NCI-H446 treated with DMSO at 0.1 percent for 48 hours (cell line): ENCODE measurements at regions not wholly inside any gene's neighbourhood (a gene's known extent, or its start where the extent isn't known, plus 50 kb on each side); places are given as distances from the start of the nearest gene placed in this dataset.
A peak's percentile ranks its signal among the peaks of the same experiment; 100 is the strongest.

ENCODE experiments used
- DNase-seq: peaks from one replicate; lab custom pipeline; 2025; lab: John Stamatoyannopoulos, UW

DNA sequence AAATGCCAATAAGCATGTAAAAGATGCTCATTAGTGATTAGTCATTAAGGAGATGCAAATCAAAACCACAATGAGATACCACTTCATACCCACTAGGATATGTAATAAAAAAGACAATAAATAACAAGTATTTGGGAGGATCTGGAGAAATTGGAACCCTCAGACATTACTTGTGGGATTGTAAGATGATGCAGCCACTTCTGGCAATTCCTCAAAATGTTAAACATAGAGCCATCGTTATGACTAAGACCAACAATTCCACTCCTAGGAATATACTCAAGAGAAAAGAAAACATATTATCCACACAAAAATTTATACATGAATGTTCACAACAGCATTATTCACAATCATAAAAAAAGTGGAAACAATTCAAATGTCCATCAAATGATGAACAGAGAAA lies 336.2 kb upstream of the PMFBP1 start:
- no peak for DNase-seq

- no peak for DNase-seq
Measured at GRCh38 chr16:72502594-72503005, 330.6 kb upstream of the PMFBP1 start.

DNA sequence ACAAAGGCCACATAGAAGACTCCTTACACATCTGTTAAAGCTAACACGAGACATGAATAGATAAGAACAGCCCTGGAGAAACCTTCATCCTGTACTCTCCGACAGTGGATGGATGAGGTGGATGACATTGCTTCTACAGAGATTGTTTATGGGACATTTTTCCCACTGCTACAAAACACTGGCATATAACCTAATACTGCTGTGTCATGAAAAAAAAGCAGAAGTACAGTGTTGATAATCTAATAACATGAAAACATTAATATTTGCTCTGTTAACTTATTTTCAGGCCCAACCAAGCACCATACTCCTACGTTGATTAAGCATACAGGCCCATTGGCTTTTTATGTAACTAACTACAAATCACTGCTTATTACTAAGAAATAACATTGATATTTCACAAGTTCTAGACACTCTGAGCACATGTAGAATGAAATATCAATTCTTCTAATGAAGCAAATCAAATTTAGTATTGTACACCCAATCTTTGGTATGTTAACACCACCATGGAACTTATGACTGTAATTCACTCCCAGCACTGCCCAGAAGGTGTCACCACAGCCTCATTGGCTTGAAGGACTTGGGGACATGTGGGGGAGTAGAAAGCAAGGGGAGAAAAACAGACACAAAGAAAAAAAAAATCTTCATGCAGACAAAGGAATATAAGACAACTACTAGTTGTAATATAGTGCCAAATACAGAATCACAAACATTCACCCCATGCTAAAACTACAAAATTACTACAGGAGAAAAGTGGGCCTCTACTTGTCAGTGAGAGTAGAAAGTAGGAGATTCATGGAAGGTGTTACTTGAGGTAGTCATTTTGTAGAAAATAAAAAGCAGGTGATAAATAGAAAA lies 330.0 kb upstream of the PMFBP1 start:
- peak; percentile 13 for DNase-seq

GRCh38 chr16:72500545-72500944 lies 328.6 kb upstream of the PMFBP1 start:
- DNase-seq: no peak

GRCh38 chr16:72493716-72494415 lies 321.9 kb upstream of the PMFBP1 start:
- DNase-seq: no peak

DNA sequence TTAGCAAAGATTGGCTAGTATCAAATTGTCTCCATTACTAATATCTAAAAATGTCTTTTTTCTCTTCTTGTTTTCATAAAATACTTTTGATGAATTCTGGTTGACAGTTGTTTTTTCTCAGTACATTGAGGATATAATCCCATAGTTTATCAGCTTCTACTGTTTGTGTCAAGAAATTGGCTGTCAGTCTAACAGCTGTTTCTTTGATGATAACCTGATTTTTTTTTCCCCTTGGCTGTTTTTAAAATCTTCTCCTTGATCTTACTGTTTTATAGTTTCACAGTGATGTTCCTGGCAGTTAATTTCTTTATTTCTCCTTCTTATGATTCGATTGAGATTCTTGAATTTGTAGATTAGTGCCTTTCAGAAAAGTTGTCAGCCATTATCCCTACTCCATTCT lies 315.3 kb upstream of the PMFBP1 start:
- no peak for DNase-seq

DNA sequence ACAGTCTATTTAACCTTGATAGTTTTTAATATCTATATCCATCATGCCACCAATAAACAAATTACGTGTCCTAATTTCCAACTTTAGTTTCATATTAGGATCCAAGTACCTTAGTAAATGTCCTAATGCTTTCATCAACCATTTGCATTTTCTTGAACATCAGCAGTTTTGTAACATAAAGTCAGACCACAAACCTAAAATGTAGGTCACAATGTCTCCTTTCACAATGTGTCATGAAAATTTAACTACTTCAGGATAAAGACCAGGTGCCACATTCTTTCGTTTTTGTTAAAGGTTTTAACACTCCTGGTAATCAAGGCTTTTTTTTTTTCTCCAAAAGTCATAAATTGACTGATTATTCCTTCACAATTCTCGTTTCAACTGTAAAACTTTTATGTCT lies 310.7 kb upstream of the PMFBP1 start:
- DNase-seq: no peak

- DNase-seq: no peak
Measured at GRCh38 chr16:72481419-72481818, 309.5 kb upstream of the PMFBP1 start.

DNA sequence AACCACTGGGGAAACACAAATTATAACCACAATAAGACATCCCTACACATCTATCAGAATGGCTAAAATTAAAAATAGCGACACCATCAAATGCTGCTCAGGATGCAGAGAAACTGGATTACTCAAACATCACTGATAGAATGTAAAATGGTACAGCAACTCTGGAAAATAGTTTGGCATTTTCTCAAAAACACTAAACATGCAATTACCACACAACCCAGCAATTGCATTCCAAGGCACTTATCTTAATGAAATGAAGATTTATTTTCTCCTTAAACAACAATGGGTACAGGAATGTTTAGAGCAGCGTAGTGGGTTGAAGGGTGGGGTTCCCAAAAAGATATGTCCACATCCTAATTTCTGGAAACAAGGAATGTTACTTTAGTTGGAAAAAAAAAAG lies 309.0 kb upstream of the PMFBP1 start:
- DNase-seq: no peak

DNA sequence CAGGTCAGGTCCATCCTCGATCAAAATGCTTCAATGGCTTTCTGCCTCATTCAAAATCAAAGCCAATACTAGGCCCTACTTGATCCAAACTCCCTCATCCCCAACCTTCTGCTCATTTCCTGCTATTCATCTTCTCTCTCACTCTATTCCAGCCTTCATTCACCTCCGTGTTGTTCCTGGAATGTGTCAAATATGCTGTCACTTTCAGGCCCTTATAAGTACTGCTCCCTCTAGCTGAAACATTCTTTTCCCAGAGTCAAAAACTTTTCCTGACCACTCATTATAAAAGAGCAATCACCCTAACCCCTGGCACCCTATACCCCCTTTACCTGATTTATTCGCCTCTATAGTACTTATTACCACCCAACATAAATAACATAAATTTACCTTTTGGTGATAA lies 303.7 kb upstream of the PMFBP1 start:
- no peak for DNase-seq

DNA sequence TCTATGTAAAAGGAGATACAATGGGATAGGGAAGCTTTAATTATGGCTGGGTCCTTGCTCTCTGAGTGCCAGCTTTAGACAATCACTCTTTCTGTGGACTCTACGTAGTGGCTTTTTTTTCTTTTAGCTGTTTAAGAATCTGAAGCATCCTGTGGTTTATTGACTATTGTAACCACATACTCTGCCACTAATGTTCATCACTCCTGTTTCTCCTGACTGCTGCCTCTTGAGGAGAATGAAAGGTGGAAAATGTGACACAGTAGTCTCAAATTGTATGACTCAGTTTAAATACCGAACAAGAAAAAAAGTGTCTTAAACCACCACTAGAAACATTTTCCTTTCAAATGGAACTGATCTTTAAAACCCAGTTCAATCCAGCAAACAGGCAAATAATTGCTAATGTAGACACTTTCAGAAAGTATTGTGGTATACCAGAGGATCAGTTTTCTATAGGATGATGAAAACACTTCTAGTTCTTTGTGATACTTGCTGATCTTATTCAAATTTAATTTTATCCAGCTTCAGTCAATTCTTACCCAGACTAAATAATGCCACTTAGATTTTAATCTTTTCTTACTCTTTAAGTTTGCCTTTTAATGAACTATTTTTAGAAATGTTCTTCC lies 302.7 kb upstream of the PMFBP1 start:
- no peak for DNase-seq

DNA sequence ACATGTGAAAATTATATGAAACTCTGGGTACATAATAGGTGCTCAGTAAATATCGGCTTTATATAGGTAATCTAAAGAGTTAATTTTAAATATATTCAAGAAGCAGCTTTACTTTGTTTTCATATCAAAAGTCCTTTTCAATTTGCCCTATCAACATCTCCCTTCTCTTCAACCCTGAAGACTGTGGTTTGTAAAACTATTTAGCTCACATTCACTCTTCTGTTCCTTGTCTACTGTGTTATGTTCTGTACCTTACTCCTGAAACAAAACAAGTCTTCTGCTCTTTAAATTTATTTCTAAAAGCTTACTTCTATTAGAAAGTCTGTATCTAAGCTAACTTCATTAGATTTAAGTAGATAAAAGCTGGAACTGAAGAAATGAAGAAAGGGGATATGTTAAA lies 301.7 kb upstream of the PMFBP1 start:
- no peak for DNase-seq

GRCh38 chr16:72471317-72471924 lies 299.5 kb upstream of the PMFBP1 start:
- no peak for DNase-seq

DNA sequence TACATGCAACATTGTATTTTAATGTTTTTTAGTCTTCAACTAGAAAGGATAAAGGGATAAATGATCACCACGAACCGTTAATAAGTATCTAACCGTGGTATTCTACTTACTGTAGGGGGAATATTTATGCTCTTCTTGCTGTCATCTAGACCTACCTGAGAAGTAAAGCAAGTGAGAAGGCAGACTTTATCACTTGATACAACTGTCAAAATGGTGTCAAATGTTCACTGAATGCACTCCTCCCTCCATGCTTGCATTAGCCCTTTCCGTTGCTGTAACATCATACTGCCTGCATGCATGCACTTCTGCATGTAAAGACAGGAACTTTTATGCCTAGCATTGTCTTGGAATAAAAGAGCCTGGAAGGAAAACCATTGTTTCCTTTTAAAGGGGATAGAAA lies 298.6 kb upstream of the PMFBP1 start:
- no peak for DNase-seq

- no peak for DNase-seq
Measured at GRCh38 chr16:72469932-72470331, 298.0 kb upstream of the PMFBP1 start.

DNA sequence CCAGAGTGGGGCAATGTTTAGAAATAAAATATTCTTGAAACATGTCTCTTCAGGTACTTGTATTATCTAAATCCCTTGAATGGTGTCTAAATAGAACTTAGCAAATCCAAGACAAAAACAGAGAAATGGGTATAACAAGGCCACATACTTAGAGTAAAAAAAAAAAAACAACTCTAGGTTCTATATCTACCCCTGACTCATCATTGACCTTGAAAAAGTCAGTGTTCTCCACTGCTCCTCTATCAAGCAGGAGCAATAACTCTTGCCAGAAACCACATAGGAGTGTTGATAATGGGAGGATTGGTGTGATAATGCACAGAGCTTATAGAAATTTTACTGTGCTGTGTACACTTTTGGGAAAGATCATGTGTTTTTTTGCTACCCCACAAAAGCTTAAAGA lies 296.6 kb upstream of the PMFBP1 start:
- DNase-seq: no peak

DNA sequence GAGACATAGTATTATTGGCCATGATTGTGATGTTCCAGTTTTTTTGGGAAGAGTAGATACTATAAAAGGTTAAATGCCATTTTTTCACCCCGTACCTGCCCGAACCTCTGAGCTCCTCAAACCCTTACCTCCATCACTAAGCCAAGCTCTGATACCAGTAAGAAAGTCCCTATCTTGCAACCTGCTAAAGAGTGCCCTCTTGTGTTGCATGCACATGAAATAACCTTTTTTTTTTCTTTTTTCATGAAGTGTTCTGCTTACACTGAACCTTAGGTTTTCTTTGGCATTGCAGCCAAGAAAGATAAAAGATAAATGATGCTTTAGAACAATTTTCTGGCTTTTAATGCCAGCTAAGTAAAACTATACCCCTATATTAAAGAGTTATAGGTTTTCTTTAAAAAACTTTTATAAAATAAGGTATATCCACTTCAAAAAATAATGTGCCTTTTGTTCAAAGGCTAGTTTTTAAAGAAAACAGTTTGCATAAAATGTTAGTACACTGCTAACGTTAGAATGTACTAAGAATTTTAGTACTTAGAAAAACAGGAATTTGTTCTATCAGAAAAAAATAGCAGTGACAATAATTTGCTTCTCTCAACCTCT lies 295.3 kb upstream of the PMFBP1 start:
- no peak for DNase-seq

- DNase-seq: no peak
Measured at GRCh38 chr16:72464597-72465368, 292.8 kb upstream of the PMFBP1 start.

DNA sequence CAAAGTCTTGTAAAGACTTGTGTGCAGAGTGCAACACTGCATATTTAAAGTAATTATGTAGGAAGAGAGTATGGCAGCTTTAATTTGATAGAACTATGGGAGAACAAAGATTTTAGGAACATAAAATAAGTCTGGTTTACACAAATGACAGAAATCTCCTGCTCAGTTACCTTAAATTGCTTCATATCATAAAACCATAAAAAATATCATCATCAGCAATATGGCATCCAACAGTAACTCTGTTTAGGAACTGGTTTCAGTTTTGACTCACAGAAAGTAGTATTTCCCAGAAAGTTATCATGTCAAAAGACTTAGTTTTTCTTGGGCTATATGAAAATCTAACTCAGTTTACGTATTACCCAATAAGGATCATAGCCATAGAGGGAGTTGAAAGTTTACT lies 292.1 kb upstream of the PMFBP1 start:
- no peak for DNase-seq

DNA sequence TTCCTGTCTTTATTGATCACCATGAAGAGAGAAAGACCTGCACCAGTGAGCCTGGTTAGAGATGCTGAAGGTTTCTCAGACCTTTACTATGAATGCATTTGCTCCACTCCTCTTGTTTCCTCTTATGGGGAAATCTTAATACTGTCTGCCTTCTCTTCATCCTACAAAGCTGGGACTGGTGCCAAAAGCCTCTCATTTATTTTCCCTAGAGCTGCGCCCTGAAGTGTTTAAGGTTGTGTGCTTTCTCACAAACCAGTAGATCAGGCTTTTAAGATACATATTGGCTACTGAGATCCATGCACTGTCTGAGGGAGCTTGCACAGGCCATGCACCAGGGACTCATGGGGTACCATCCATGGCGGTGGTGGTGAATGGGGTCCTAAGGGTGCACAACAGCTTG lies 286.1 kb upstream of the PMFBP1 start:
- DNase-seq: no peak

GRCh38 chr16:72457243-72457940 lies 285.4 kb upstream of the PMFBP1 start:
- no peak for DNase-seq
